HEK293 (cell line): ENCODE measurements at regions not wholly inside any gene's neighbourhood (a gene's known extent, or its start where the extent isn't known, plus 50 kb on each side); places are given as distances from the start of the nearest gene placed in this dataset.

Experiments
- CTCF ChIP-seq: fragments of 450-650 bp; formaldehyde crosslinking; IDR thresholded peaks from 2 replicates; pipeline ENCODE4 v1.5.1; 2016; ENCODE audit warnings: missing biosample characterization, missing genetic modification characterization
- SETDB1 ChIP-seq: IDR thresholded peaks from one replicate; pipeline ENCODE4 v1.6.1; 2017; ENCODE audit warnings: mild to moderate bottlenecking, low read length, moderate library complexity, mixed read lengths; ENCODE audit not compliant: insufficient read length
- TCF7L2 ChIP-seq: IDR thresholded peaks from 2 replicates; pipeline ENCODE4 v1.6.1; 2011; ENCODE audit warnings: low read depth, mild to moderate bottlenecking, inconsistent platforms, low read length, moderate library complexity, borderline replicate concordance
- ZNF18 ChIP-seq: fragments of 450-650 bp; formaldehyde crosslinking; IDR thresholded peaks from 2 replicates; pipeline ENCODE4 v1.5.1; 2016; ENCODE audit warnings: missing biosample characterization, missing genetic modification characterization
- ZSCAN16 ChIP-seq: fragments of 450-650 bp; formaldehyde crosslinking; IDR thresholded peaks from 2 replicates; pipeline ENCODE4 v1.5.1; 2016; ENCODE audit warnings: missing biosample characterization, missing genetic modification characterization

GRCh38 chr3:72213296-72214065 is 428.5 kb upstream of the PROK2 start:
- TF ChIP-seq SETDB1 (no peak), CTCF (no peak), ZSCAN16 (tag by site-specific recombination) (no peak), ZNF18 (tag by site-specific recombination) (no peak), TCF7L2 (no peak)
